ENCODE measurements at regions not wholly inside any gene's neighbourhood (a gene's known extent, or its start where the extent isn't known, plus 50 kb on each side); places are given as distances from the start of the nearest gene placed in this dataset.

GRCh38 chr15:70291305-70292075 is 193.8 kb upstream of the TLE3 start:
- Histone ChIP-seq H3K36me3 (ENCODE audit: control insufficient read depth, insufficient read depth, low read length) (no peaks in the 10 kb centered on the region), H3K27me3 (ENCODE audit: control insufficient read depth, insufficient read depth, low read length) (no peaks in the 10 kb centered on the region), H3K4me3 (ENCODE audit: low read depth, low read length) (no peak overlapping the region), H3K4me1 (ENCODE audit: control insufficient read depth, insufficient read depth, low read length) (peaks cover 29% of the 10 kb centered on the region), H3K9ac (ENCODE audit: low read length) (no peak overlapping the region), H3K9me3 (ENCODE audit: control insufficient read depth, insufficient read depth, low read depth, low read length) (peaks cover 2% of the 10 kb centered on the region; the same call in 1 of the 2 replicates), H3K27ac (ENCODE audit: low read depth, low read length) (no peak overlapping the region)

GRCh38 chr15:70290708-70291107 is 193.0 kb upstream of the TLE3 start:
- Histone ChIP-seq H3K9me3 (ENCODE audit: control insufficient read depth, insufficient read depth, low read depth, low read length) (peaks cover 2% of the 10 kb centered on the region; the same call in 1 of the 2 replicates), H3K27me3 (ENCODE audit: control insufficient read depth, insufficient read depth, low read length) (no peaks in the 10 kb centered on the region), H3K9ac (ENCODE audit: low read length) (no peak overlapping the region), H3K27ac (ENCODE audit: low read depth, low read length) (no peak overlapping the region), H3K4me3 (ENCODE audit: low read depth, low read length) (no peak overlapping the region), H3K4me1 (ENCODE audit: control insufficient read depth, insufficient read depth, low read length) (peaks cover 36% of the 10 kb centered on the region), H3K36me3 (ENCODE audit: control insufficient read depth, insufficient read depth, low read length) (no peaks in the 10 kb centered on the region)

GRCh38 chr15:70289191-70289955 is 191.7 kb upstream of the TLE3 start:
- Histone ChIP-seq H3K36me3 (ENCODE audit: control insufficient read depth, insufficient read depth, low read length) (no peaks in the 10 kb centered on the region), H3K9me3 (ENCODE audit: control insufficient read depth, insufficient read depth, low read depth, low read length) (no peaks in the 10 kb centered on the region), H3K27me3 (ENCODE audit: control insufficient read depth, insufficient read depth, low read length) (no peaks in the 10 kb centered on the region), H3K27ac (ENCODE audit: low read depth, low read length) (no peak overlapping the region), H3K4me3 (ENCODE audit: low read depth, low read length) (no peak overlapping the region), H3K4me1 (ENCODE audit: control insufficient read depth, insufficient read depth, low read length) (peaks cover 38% of the 10 kb centered on the region), H3K9ac (ENCODE audit: low read length) (no peak overlapping the region)

- no peaks in the 10 kb centered on the region for H3K36me3 ChIP-seq (ENCODE audit: control insufficient read depth, insufficient read depth, low read length)
- no peak overlapping the region for H3K4me3 ChIP-seq (ENCODE audit: low read depth, low read length)
- no peaks in the 10 kb centered on the region for H3K27me3 ChIP-seq (ENCODE audit: control insufficient read depth, insufficient read depth, low read length)
- no peak overlapping the region for H3K9ac ChIP-seq (ENCODE audit: low read length)
- no peaks in the 10 kb centered on the region for H3K9me3 ChIP-seq (ENCODE audit: control insufficient read depth, insufficient read depth, low read depth, low read length)
- H3K4me1 ChIP-seq (ENCODE audit: control insufficient read depth, insufficient read depth, low read length): peaks cover 30% of the 10 kb centered on the region
- no peak overlapping the region for H3K27ac ChIP-seq (ENCODE audit: low read depth, low read length)
Measured at GRCh38 chr15:70286113-70286806, 188.5 kb upstream of the TLE3 start.

- H3K27ac ChIP-seq (ENCODE audit: low read depth, low read length): no peak overlapping the region
- H3K36me3 ChIP-seq (ENCODE audit: control insufficient read depth, insufficient read depth, low read length): no peaks in the 10 kb centered on the region
- H3K9ac ChIP-seq (ENCODE audit: low read length): no peak overlapping the region
- H3K27me3 ChIP-seq (ENCODE audit: control insufficient read depth, insufficient read depth, low read length): no peaks in the 10 kb centered on the region
- no peaks in the 10 kb centered on the region for H3K9me3 ChIP-seq (ENCODE audit: control insufficient read depth, insufficient read depth, low read depth, low read length)
- H3K4me1 ChIP-seq (ENCODE audit: control insufficient read depth, insufficient read depth, low read length): peaks cover 15% of the 10 kb centered on the region
- H3K4me3 ChIP-seq (ENCODE audit: low read depth, low read length): no peak overlapping the region
Measured at GRCh38 chr15:70284438-70285214, 186.9 kb upstream of the TLE3 start.

- H3K4me3 ChIP-seq (ENCODE audit: low read depth, low read length): no peak overlapping the region
- no peaks in the 10 kb centered on the region for H3K27me3 ChIP-seq (ENCODE audit: control insufficient read depth, insufficient read depth, low read length)
- no peaks in the 10 kb centered on the region for H3K9me3 ChIP-seq (ENCODE audit: control insufficient read depth, insufficient read depth, low read depth, low read length)
- H3K36me3 ChIP-seq (ENCODE audit: control insufficient read depth, insufficient read depth, low read length): no peaks in the 10 kb centered on the region
- no peak overlapping the region for H3K9ac ChIP-seq (ENCODE audit: low read length)
- H3K27ac ChIP-seq (ENCODE audit: low read depth, low read length): no peak overlapping the region
- peaks cover 11% of the 10 kb centered on the region for H3K4me1 ChIP-seq (ENCODE audit: control insufficient read depth, insufficient read depth, low read length)
Measured at GRCh38 chr15:70283511-70283910, 185.8 kb upstream of the TLE3 start.

- Histone ChIP-seq H3K4me3 (ENCODE audit: low read depth, low read length) (no peak overlapping the region), H3K36me3 (ENCODE audit: control insufficient read depth, insufficient read depth, low read length) (no peaks in the 10 kb centered on the region), H3K27ac (ENCODE audit: low read depth, low read length) (no peak overlapping the region), H3K27me3 (ENCODE audit: control insufficient read depth, insufficient read depth, low read length) (no peaks in the 10 kb centered on the region), H3K9me3 (ENCODE audit: control insufficient read depth, insufficient read depth, low read depth, low read length) (no peaks in the 10 kb centered on the region), H3K9ac (ENCODE audit: low read length) (no peak overlapping the region), H3K4me1 (ENCODE audit: control insufficient read depth, insufficient read depth, low read length) (peaks cover 11% of the 10 kb centered on the region)
Measured at GRCh38 chr15:70281811-70282307, 184.1 kb upstream of the TLE3 start.

- no peaks in the 10 kb centered on the region for H3K27me3 ChIP-seq (ENCODE audit: control insufficient read depth, insufficient read depth, low read length)
- H3K9me3 ChIP-seq (ENCODE audit: control insufficient read depth, insufficient read depth, low read depth, low read length): no peaks in the 10 kb centered on the region
- no peak overlapping the region for H3K9ac ChIP-seq (ENCODE audit: low read length)
- H3K36me3 ChIP-seq (ENCODE audit: control insufficient read depth, insufficient read depth, low read length): no peaks in the 10 kb centered on the region
- H3K4me3 ChIP-seq (ENCODE audit: low read depth, low read length): no peak overlapping the region
- H3K4me1 ChIP-seq (ENCODE audit: control insufficient read depth, insufficient read depth, low read length): peaks cover 8% of the 10 kb centered on the region
- H3K27ac ChIP-seq (ENCODE audit: low read depth, low read length): no peak overlapping the region
Measured at GRCh38 chr15:70281261-70281810, 183.6 kb upstream of the TLE3 start.

- H3K9me3 ChIP-seq (ENCODE audit: control insufficient read depth, insufficient read depth, low read depth, low read length): no peaks in the 10 kb centered on the region
- no peaks in the 10 kb centered on the region for H3K36me3 ChIP-seq (ENCODE audit: control insufficient read depth, insufficient read depth, low read length)
- H3K4me1 ChIP-seq (ENCODE audit: control insufficient read depth, insufficient read depth, low read length): peaks cover 2% of the 10 kb centered on the region
- no peak overlapping the region for H3K4me3 ChIP-seq (ENCODE audit: low read depth, low read length)
- no peak overlapping the region for H3K27ac ChIP-seq (ENCODE audit: low read depth, low read length)
- no peak overlapping the region for H3K9ac ChIP-seq (ENCODE audit: low read length)
- no peaks in the 10 kb centered on the region for H3K27me3 ChIP-seq (ENCODE audit: control insufficient read depth, insufficient read depth, low read length)
Measured at GRCh38 chr15:70280781-70281180, 183.1 kb upstream of the TLE3 start.

GRCh38 chr15:70279096-70279495 is 181.4 kb upstream of the TLE3 start:
- H3K4me1 ChIP-seq (ENCODE audit: control insufficient read depth, insufficient read depth, low read length): no peaks in the 10 kb centered on the region
- no peak overlapping the region for H3K9ac ChIP-seq (ENCODE audit: low read length)
- H3K4me3 ChIP-seq (ENCODE audit: low read depth, low read length): no peak overlapping the region
- no peaks in the 10 kb centered on the region for H3K9me3 ChIP-seq (ENCODE audit: control insufficient read depth, insufficient read depth, low read depth, low read length)
- no peak overlapping the region for H3K27ac ChIP-seq (ENCODE audit: low read depth, low read length)
- H3K27me3 ChIP-seq (ENCODE audit: control insufficient read depth, insufficient read depth, low read length): no peaks in the 10 kb centered on the region
- H3K36me3 ChIP-seq (ENCODE audit: control insufficient read depth, insufficient read depth, low read length): no peaks in the 10 kb centered on the region
